NCI-H69 (cell line): ENCODE measurements at regions not wholly inside any gene's neighbourhood (a gene's known extent, or its start where the extent isn't known, plus 50 kb on each side); places are given as distances from the start of the nearest gene placed in this dataset.
"Not testable (repeated sequence)": the region's sequence is repeated elsewhere in the genome, so short reads cannot be mapped to it uniquely, and the experiment has no call there.

Experiments used
- DNase-seq: peaks from one replicate; lab custom pipeline; 2025; lab: John Stamatoyannopoulos, UW

GRCh38 chr3:164927728-164928127 lies 150.6 kb downstream of the SI start:
- DNase-seq: no peak

GRCh38 chr3:164918905-164919304 lies 159.4 kb downstream of the SI start:
- DNase-seq: peak; percentile 81

- DNase-seq: no peak
Measured at GRCh38 chr3:164912916-164913315, 165.4 kb downstream of the SI start.

- no peak for DNase-seq
Measured at GRCh38 chr3:164903820-164904451, 174.4 kb downstream of the SI start.

- peak; percentile 89 for DNase-seq
Measured at GRCh38 chr3:164897342-164897741, 181.0 kb downstream of the SI start.

- no peak for DNase-seq
Measured at GRCh38 chr3:164890061-164890460, 188.2 kb downstream of the SI start.

GRCh38 chr3:164883171-164883570 lies 195.1 kb downstream of the SI start:
- no peak for DNase-seq

GRCh38 chr3:164879201-164879600 lies 199.1 kb downstream of the SI start:
- peak; percentile 49 for DNase-seq

GRCh38 chr3:164864454-164864853 lies 213.8 kb downstream of the SI start:
- DNase-seq: no peak

- DNase-seq: no peak
Measured at GRCh38 chr3:164852866-164853265, 225.4 kb downstream of the SI start.

GRCh38 chr3:164851905-164852304 lies 226.4 kb downstream of the SI start:
- DNase-seq: peak; percentile 72

GRCh38 chr3:164851204-164851603 lies 227.1 kb downstream of the SI start:
- DNase-seq: peak; percentile 18

- no peak for DNase-seq
Measured at GRCh38 chr3:164848923-164849322, 229.4 kb downstream of the SI start.

- DNase-seq: no peak
Measured at GRCh38 chr3:164845739-164846138, 232.6 kb downstream of the SI start.

- no peak for DNase-seq
Measured at GRCh38 chr3:164832216-164832615, 246.1 kb downstream of the SI start.

- no peak for DNase-seq
Measured at GRCh38 chr3:164818318-164818717, 260.0 kb downstream of the SI start.

- no peak for DNase-seq
Measured at GRCh38 chr3:164814106-164814505, 264.2 kb downstream of the SI start.

GRCh38 chr3:164812042-164812441 lies 266.3 kb downstream of the SI start:
- no peak for DNase-seq

- no peak for DNase-seq
Measured at GRCh38 chr3:164806188-164806587, 272.1 kb downstream of the SI start.

GRCh38 chr3:164794099-164794498 lies 284.2 kb downstream of the SI start:
- DNase-seq: no peak

- DNase-seq: peak; percentile 24
Measured at GRCh38 chr3:164791263-164791662, 287.0 kb downstream of the SI start.

GRCh38 chr3:164784407-164784806 lies 293.9 kb downstream of the SI start:
- not testable (repeated sequence) for DNase-seq

GRCh38 chr3:164781755-164782154 lies 296.5 kb downstream of the SI start:
- peak; percentile 5 for DNase-seq

GRCh38 chr3:164779816-164780215 lies 298.5 kb downstream of the SI start:
- DNase-seq: peak; percentile 82
